H1 (cell line): ENCODE measurements at regions not wholly inside any gene's neighbourhood (a gene's known extent, or its start where the extent isn't known, plus 50 kb on each side); places are given as distances from the start of the nearest gene placed in this dataset.

Experiments
- CTCF ChIA-PET: fragments of 300-600 bp; sonication (Branson Sonifier 250); formaldehyde crosslinking; loops from one replicate; lab custom pipeline; 2021; ENCODE audit not compliant: partially characterized antibody; lab: Charles Lee
- POLR2A ChIA-PET: fragments of 300-600 bp; sonication (Branson Sonifier 250); formaldehyde crosslinking; loops from one replicate; lab custom pipeline; 2021; ENCODE audit warnings: inconsistent platforms; ENCODE audit not compliant: partially characterized antibody; lab: Charles Lee
- DNase-seq, 2 experiments: peaks; one replicate each; pipeline versions ENCODE4 v3.0.0 to v3.0.0-alpha.2; 2010 to 2022; ENCODE audit warnings: low spot score in 2 of 2, low read depth in 1 of 2, mixed read lengths in 1 of 2
- FAIRE-seq: peaks from 2 replicates; lab custom pipeline; 2011; peaks lifted over from hg19 to GRCh38; lab: Jason Lieb, UNC
- H2AFZ ChIP-seq: 2 replicates; pipeline ENCODE4 v1.8.1; 2012; ENCODE audit warnings: low read length, inconsistent platforms
- H2AK5ac ChIP-seq: 2 replicates; pipeline ENCODE4 v1.6.1; 2013; ENCODE audit warnings: low read depth, low read length
- H2BK120ac ChIP-seq: replicated peaks from 2 replicates; pipeline ENCODE3; 2013; ENCODE audit warnings: low read depth, low read length, inconsistent platforms
- H2BK12ac ChIP-seq: 2 replicates; pipeline ENCODE4 v1.6.1; 2013; ENCODE audit warnings: low read depth, low read length
- H2BK15ac ChIP-seq: 2 replicates; pipeline ENCODE4 v1.6.1; 2013; ENCODE audit warnings: low read length
- H2BK20ac ChIP-seq: 2 replicates; pipeline ENCODE4 v1.6.1; 2013; ENCODE audit warnings: low read length
- H2BK5ac ChIP-seq: 2 replicates; pipeline ENCODE4 v1.6.1; 2013; ENCODE audit warnings: low read depth, low read length
- H3K14ac ChIP-seq: 2 replicates; pipeline ENCODE4 v1.6.1; 2013; ENCODE audit warnings: inconsistent platforms; ENCODE audit not compliant: insufficient read length
- H3K18ac ChIP-seq: 2 replicates; pipeline ENCODE4 v1.6.1; 2013; ENCODE audit warnings: low read length; ENCODE audit errors: extremely low read depth
- H3K23ac ChIP-seq: 2 replicates; pipeline ENCODE4 v1.6.1; 2013; ENCODE audit warnings: inconsistent platforms; ENCODE audit not compliant: insufficient read length
- H3K23me2 ChIP-seq: 2 replicates; pipeline ENCODE4 v1.6.1; 2013; ENCODE audit warnings: low read depth, low read length
- H3K27ac ChIP-seq: 2 replicates; pipeline ENCODE4 v1.6.1; 2011; ENCODE audit warnings: low read depth, low read length, inconsistent platforms
- H3K27me3 ChIP-seq, 4 experiments: replicated peaks in 1 of 4; 1 replicate in 1 of 4; 2 replicates in 3 of 4; pipeline versions ENCODE4 v1.6.1 to v1.8.1; 2011 to 2013; ENCODE audit warnings: low read length in 3 of 4, mild to moderate bottlenecking in 3 of 4, inconsistent platforms in 2 of 4, mixed read lengths in 2 of 4, moderate library complexity in 1 of 4; ENCODE audit not compliant: control insufficient read depth in 3 of 4, insufficient read depth in 3 of 4; ENCODE audit errors: extremely low read depth in 1 of 4
- H3K36me3 ChIP-seq, 4 experiments: 2 replicates each; pipeline versions ENCODE4 v1.6.1 to v1.8.1; 2011 to 2013; ENCODE audit warnings: mild to moderate bottlenecking in 4 of 4, low read length in 3 of 4, moderate library complexity in 2 of 4, control low read depth in 1 of 4, inconsistent platforms in 1 of 4; ENCODE audit not compliant: insufficient read depth in 4 of 4, control insufficient read depth in 2 of 4
- H3K4ac ChIP-seq: replicated peaks from 2 replicates; pipeline ENCODE3; 2013; ENCODE audit warnings: low read length, low read depth, mixed read lengths, inconsistent platforms; ENCODE audit not compliant: insufficient read length
- H3K4me1 ChIP-seq, 4 experiments: replicated peaks in 1 of 4; 1 replicate in 1 of 4; 2 replicates in 3 of 4; pipeline versions ENCODE4 v1.6.1 to v1.8.1; 2011 to 2013; ENCODE audit warnings: low read length in 3 of 4, inconsistent platforms in 2 of 4, mixed read lengths in 1 of 4; ENCODE audit not compliant: insufficient read depth in 4 of 4, control insufficient read depth in 3 of 4
- H3K4me2 ChIP-seq, 2 experiments: 2 replicates each; pipeline versions ENCODE4 v1.6.1 to v1.8.1; 2011 to 2013; ENCODE audit warnings: low read depth in 2 of 2, low read length in 2 of 2, control low read depth in 1 of 2, inconsistent platforms in 1 of 2, mild to moderate bottlenecking in 1 of 2; ENCODE audit not compliant: insufficient read depth in 1 of 2
- H3K4me3 ChIP-seq, 4 experiments: fragments of 200-600, 300-600 bp in 1 of 4; sonication (generic), shearing (Covaris generic), sonication (Bioruptor Twin) in 1 of 4; 2 replicates each; pipeline versions ENCODE4 v1.5.1 to v1.8.1; 2011 to 2016; ENCODE audit warnings: low read length in 4 of 4, low read depth in 3 of 4, control low read depth in 2 of 4, inconsistent platforms in 2 of 4, mild to moderate bottlenecking in 2 of 4, mixed read lengths in 1 of 4, moderate library complexity in 1 of 4; ENCODE audit not compliant: insufficient read depth in 2 of 4; ENCODE audit errors: extremely low read depth in 1 of 4
- H3K56ac ChIP-seq: replicated peaks from 2 replicates; pipeline ENCODE3; 2013; ENCODE audit warnings: low read depth, mild to moderate bottlenecking, mixed read lengths, low read length, inconsistent platforms; ENCODE audit not compliant: insufficient read length
- H3K79me1 ChIP-seq: 2 replicates; pipeline ENCODE4 v1.6.1; 2013; ENCODE audit warnings: low read depth, low read length, control low read depth
- H3K79me2 ChIP-seq, 2 experiments: 2 replicates each; pipeline versions ENCODE4 v1.6.1 to v1.8.1; 2012 to 2013; ENCODE audit warnings: low read length in 2 of 2, mild to moderate bottlenecking in 2 of 2, inconsistent platforms in 1 of 2; ENCODE audit not compliant: insufficient read depth in 2 of 2, control insufficient read depth in 1 of 2
- H3K9ac ChIP-seq, 4 experiments: replicated peaks in 1 of 4; 1 replicate in 1 of 4; 2 replicates in 3 of 4; pipeline versions ENCODE4 v1.6.1 to v1.8.1; 2011 to 2013; ENCODE audit warnings: low read depth in 3 of 4, low read length in 3 of 4, control low read depth in 2 of 4, mild to moderate bottlenecking in 2 of 4, moderate library complexity in 2 of 4, inconsistent platforms in 1 of 4; ENCODE audit errors: extremely low read depth in 1 of 4
- H3K9me3 ChIP-seq, 2 experiments: 2 replicates each; pipeline versions ENCODE4 v1.6.1 to v1.8.1; 2012 to 2013; ENCODE audit warnings: mild to moderate bottlenecking in 2 of 2, moderate library complexity in 2 of 2, control low read depth in 1 of 2, inconsistent platforms in 1 of 2, low read depth in 1 of 2, low read length in 1 of 2, mixed read lengths in 1 of 2; ENCODE audit not compliant: insufficient read depth in 2 of 2
- H4K20me1 ChIP-seq, 2 experiments: replicated peaks in 1 of 2; 2 replicates each; pipeline versions ENCODE3 to v1.8.1; 2011 to 2013; ENCODE audit warnings: inconsistent platforms in 2 of 2, low read length in 2 of 2, mild to moderate bottlenecking in 1 of 2; ENCODE audit not compliant: insufficient read depth in 2 of 2, control insufficient read depth in 1 of 2
- H4K5ac ChIP-seq: 2 replicates; pipeline ENCODE4 v1.6.1; 2013; ENCODE audit warnings: low read length, low read depth, mixed read lengths, inconsistent platforms; ENCODE audit not compliant: insufficient read length
- H4K8ac ChIP-seq: 2 replicates; pipeline ENCODE4 v1.8.0; 2013; ENCODE audit warnings: mild to moderate bottlenecking, moderate library complexity, low read length, inconsistent platforms; ENCODE audit not compliant: insufficient read depth; ENCODE audit errors: extremely low read depth
- H4K91ac ChIP-seq: replicated peaks from 2 replicates; pipeline ENCODE3; 2013; ENCODE audit warnings: low read length, mixed read lengths, inconsistent platforms; ENCODE audit not compliant: insufficient read length
- CBX8 ChIP-seq: fragments of 300-800, 300-1000 bp; sonication (generic); IDR thresholded peaks from 2 replicates; pipeline ENCODE4 v1.7.1; 2016; ENCODE audit warnings: low read depth, low read length, borderline replicate concordance
- CEBPB ChIP-seq: IDR thresholded peaks from 2 replicates; pipeline ENCODE4 v1.6.1; 2012; ENCODE audit warnings: low read depth, low read length
- CHD2 ChIP-seq: IDR thresholded peaks from 2 replicates; pipeline ENCODE4 v1.6.1; 2012; ENCODE audit warnings: low read length, improper control_type of control experiment
- EP300 ChIP-seq, 2 experiments: IDR thresholded peaks; 1 replicate in 1 of 2; 2 replicates in 1 of 2; pipeline ENCODE4 v1.6.1; 2011 to 2012; ENCODE audit warnings: low read depth in 2 of 2, low read length in 2 of 2, mild to moderate bottlenecking in 2 of 2, borderline replicate concordance in 1 of 2, inconsistent platforms in 1 of 2, moderate library complexity in 1 of 2
- GABPA ChIP-seq: IDR thresholded peaks from 2 replicates; pipeline ENCODE4 v1.6.1; 2011; ENCODE audit warnings: mild to moderate bottlenecking, low read length, moderate library complexity, borderline replicate concordance; ENCODE audit not compliant: insufficient read depth
- HDAC2 ChIP-seq, 2 experiments: fragments of 300-600 bp in 1 of 2; sonication (generic) in 1 of 2; IDR thresholded peaks; 2 replicates each; pipeline ENCODE4 v1.6.1; 2011 to 2012; ENCODE audit warnings: low read depth in 2 of 2, low read length in 2 of 2, mild to moderate bottlenecking in 2 of 2, moderate library complexity in 2 of 2, borderline replicate concordance in 1 of 2, inconsistent platforms in 1 of 2
- MAX ChIP-seq: IDR thresholded peaks from 2 replicates; pipeline ENCODE4 v1.6.1; 2012; ENCODE audit warnings: inconsistent platforms
- RXRA ChIP-seq: IDR thresholded peaks from 2 replicates; pipeline ENCODE4 v1.6.1; 2011; ENCODE audit warnings: low read depth, mild to moderate bottlenecking, low read length, moderate library complexity; ENCODE audit not compliant: insufficient read depth
- SAP30 ChIP-seq: fragments of 300-600 bp; sonication (generic); IDR thresholded peaks from 2 replicates; pipeline ENCODE4 v1.7.1; 2012; ENCODE audit warnings: low read length, moderate library complexity, mild to moderate bottlenecking, inconsistent platforms; ENCODE audit not compliant: insufficient read depth, insufficient replicate concordance
- SIN3A ChIP-seq, 2 experiments: IDR thresholded peaks in 1 of 2; conservative IDR thresholded peaks in 1 of 2; 2 replicates each; pipeline ENCODE4 v1.6.1; 2011 to 2012; ENCODE audit warnings: low read length in 2 of 2, improper control_type of control experiment in 1 of 2, low read depth in 1 of 2, mild to moderate bottlenecking in 1 of 2
- ZNF274 ChIP-seq: IDR thresholded peaks from 2 replicates; pipeline ENCODE4 v1.7.0; 2012; ENCODE audit warnings: low read length, borderline replicate concordance; ENCODE audit errors: extremely low read depth

DNA sequence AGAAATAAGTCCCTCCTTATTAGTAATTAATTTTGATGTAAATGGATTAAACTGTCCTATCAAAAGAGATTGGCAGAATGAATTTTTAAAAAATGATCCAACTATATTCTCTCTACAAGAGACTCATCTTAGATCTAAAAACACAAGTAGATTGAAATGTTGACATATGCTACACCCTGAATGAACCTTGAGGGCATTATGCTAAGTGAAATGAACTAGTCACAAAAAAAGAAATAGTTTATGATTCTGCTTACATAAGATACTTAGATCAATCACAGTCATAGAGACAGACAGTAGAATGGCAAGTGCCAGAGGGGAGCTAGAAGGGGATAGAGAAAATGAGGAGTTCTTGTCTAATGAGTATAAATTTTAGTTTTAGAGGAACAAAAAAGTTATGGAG lies 849.8 kb downstream of the CDH11 start:
- H3K14ac ChIP-seq, result no peak overlapping the region
- ChIA-PET CTCF (interaction anchor here (0.7 kb wide), 1 partner anchor 9 kb away, joined by 3 read pairs; no protein-coding TSS in a partner anchor), POLR2A (no interaction called here)
- H4K8ac ChIP-seq, result no peak overlapping the region
- no peak overlapping the region for H3K56ac ChIP-seq
- no peak overlapping the region for H3K4me2 ChIP-seq
- no peak overlapping the region for H3K9ac ChIP-seq
- H2AK5ac ChIP-seq, result no peak overlapping the region
- H3K18ac ChIP-seq, result no peak overlapping the region
- no peak overlapping the region for H3K4ac ChIP-seq
- no peaks in the 10 kb centered on the region for H3K79me1 ChIP-seq
- TF ChIP-seq ZNF274 (no peak), RXRA (no peak), SAP30 (no peak), CHD2 (no peak), MAX (no peak), GABPA (no peak), EP300 (IDR thresholded peaks at IDR 0.05; ENCODE audit: borderline replicate concordance in 1 of 2, low read depth in 2 of 2, low read length in 2 of 2) (no peak), CBX8 (no peak), HDAC2 (IDR thresholded peaks at IDR 0.05; ENCODE audit: borderline replicate concordance in 1 of 2, low read depth in 2 of 2, low read length in 2 of 2) (no peak), CEBPB (no peak), SIN3A (conservative IDR thresholded peaks at IDR 0.05 in 1 of 2, IDR thresholded peaks at IDR 0.05 in 1 of 2; ENCODE audit: low read depth in 1 of 2, low read length in 2 of 2) (no peak)
- no peak overlapping the region for H4K91ac ChIP-seq
- FAIRE-seq (no peak), DNase-seq (no peak)
- H2BK20ac ChIP-seq, result no peak overlapping the region
- H3K36me3 ChIP-seq, result no peaks in the 10 kb centered on the region
- H3K79me2 ChIP-seq, result no peaks in the 10 kb centered on the region
- H3K27ac ChIP-seq, result no peak overlapping the region
- no peak overlapping the region for H3K23ac ChIP-seq
- H2AFZ ChIP-seq, result no peak overlapping the region
- no peak overlapping the region for H3K4me3 ChIP-seq
- no peaks in the 10 kb centered on the region for H3K23me2 ChIP-seq
- H3K27me3 ChIP-seq, result no peaks in the 10 kb centered on the region
- no peaks in the 10 kb centered on the region for H4K20me1 ChIP-seq
- no peak overlapping the region for H4K5ac ChIP-seq
- no peak overlapping the region for H2BK120ac ChIP-seq
- H2BK5ac ChIP-seq, result no peak overlapping the region
- no peaks in the 10 kb centered on the region for H3K4me1 ChIP-seq
- H2BK12ac ChIP-seq, result no peak overlapping the region
- no peak overlapping the region for H2BK15ac ChIP-seq
- no peaks in the 10 kb centered on the region for H3K9me3 ChIP-seq
